CD8-positive, alpha-beta memory T cell (primary cell): ENCODE measurements at regions not wholly inside any gene's neighbourhood (a gene's known extent, or its start where the extent isn't known, plus 50 kb on each side); places are given as distances from the start of the nearest gene placed in this dataset.

Experiments
- CTCF ChIA-PET: fragments of 350-600 bp; sonication (Branson Sonifier 250); formaldehyde crosslinking; loops from one replicate; lab custom pipeline; 2021; ENCODE audit warnings: antibody characterized with exemption; lab: Charles Lee
- POLR2A ChIA-PET: fragments of 350-600 bp; sonication (Branson Sonifier 250); formaldehyde crosslinking; loops from one replicate; lab custom pipeline; 2021; ENCODE audit warnings: antibody characterized with exemption; lab: Charles Lee
- DNase-seq, 5 donors: peaks; one replicate each; pipeline versions ENCODE4 v3.0.0 to v3.0.0-alpha.2; 2020 to 2022; ENCODE audit warnings: mixed read lengths in 1 of 5
- H3K27ac ChIP-seq: one replicate; pipeline ENCODE4 v1.7.0; 2013; ENCODE audit warnings: low read depth, mild to moderate bottlenecking, low read length, moderate library complexity
- H3K27me3 ChIP-seq: 2 replicates; pipeline ENCODE4 v1.7.0; 2013; ENCODE audit warnings: low read length, mild to moderate bottlenecking; ENCODE audit not compliant: insufficient read depth, poor library complexity, severe bottlenecking
- H3K36me3 ChIP-seq: 2 replicates; pipeline ENCODE4 v1.7.0; 2013; ENCODE audit warnings: mild to moderate bottlenecking, low read length, moderate library complexity; ENCODE audit not compliant: insufficient read depth
- H3K4me1 ChIP-seq: 2 replicates; pipeline ENCODE4 v1.7.0; 2013; ENCODE audit warnings: mild to moderate bottlenecking, low read length, moderate library complexity; ENCODE audit not compliant: insufficient read depth
- H3K4me3 ChIP-seq: 2 replicates; pipeline ENCODE4 v1.7.0; 2013; ENCODE audit warnings: mild to moderate bottlenecking, low read length
- H3K9me3 ChIP-seq: 2 replicates; pipeline ENCODE4 v1.7.0; 2013; ENCODE audit warnings: mild to moderate bottlenecking, low read length
- H3K27ac Mint-ChIP-seq, 8 donors: one replicate each; pipeline ENCODE4 v1.8.0; 2020 to 2021; ENCODE audit warnings: mixed read lengths in 8 of 8, mild to moderate bottlenecking in 6 of 8, inconsistent platforms in 3 of 8, moderate library complexity in 3 of 8
- H3K27me3 Mint-ChIP-seq, 2 donors: one replicate each; pipeline ENCODE4 v1.8.0; 2020 to 2021; ENCODE audit warnings: mixed read lengths in 2 of 2, mild to moderate bottlenecking in 1 of 2, moderate library complexity in 1 of 2
- H3K36me3 Mint-ChIP-seq, 3 donors: one replicate each; pipeline ENCODE4 v1.8.0; 2020 to 2021; ENCODE audit warnings: mixed read lengths in 3 of 3, inconsistent platforms in 1 of 3, mild to moderate bottlenecking in 1 of 3
- H3K4me1 Mint-ChIP-seq, 3 donors: one replicate each; pipeline ENCODE4 v1.8.0; 2020 to 2021; ENCODE audit warnings: mixed read lengths in 3 of 3, inconsistent platforms in 1 of 3, mild to moderate bottlenecking in 1 of 3
- H3K4me3 Mint-ChIP-seq, 7 donors: one replicate each; pipeline ENCODE4 v1.8.0; 2020 to 2021; ENCODE audit warnings: mixed read lengths in 7 of 7, mild to moderate bottlenecking in 6 of 7, moderate library complexity in 4 of 7, inconsistent platforms in 2 of 7
- H3K9me3 Mint-ChIP-seq, 5 donors: one replicate each; pipeline ENCODE4 v1.8.0; 2020 to 2022; ENCODE audit warnings: mixed read lengths in 5 of 5, mild to moderate bottlenecking in 3 of 5, moderate library complexity in 2 of 5, inconsistent platforms in 1 of 5

DNA sequence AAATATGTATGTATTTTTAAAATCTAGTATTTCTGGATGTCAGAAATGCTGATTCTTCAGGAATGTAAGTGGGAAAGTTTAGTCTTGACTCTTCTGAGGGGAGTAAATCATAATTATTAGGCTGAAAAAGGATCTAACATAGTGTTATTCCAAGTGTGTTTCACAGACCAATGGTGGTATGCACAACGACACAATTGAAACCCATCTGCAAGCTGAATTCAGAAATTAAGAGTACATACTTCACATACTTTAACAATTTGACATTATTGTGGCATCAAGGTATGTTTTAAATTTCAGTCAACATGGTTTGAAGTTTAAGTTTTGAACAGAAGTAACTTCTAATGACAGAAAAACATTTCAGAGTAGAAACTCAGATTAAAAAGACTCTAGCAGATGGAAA is 236.7 kb downstream of the SLC7A11 start:
- ChIA-PET POLR2A (no interaction called here), CTCF (no interaction called here)
- Mint-ChIP-seq H3K4me1 (no peaks in the 10 kb centered on the region), H3K27ac (no peak overlapping the region), H3K27me3 (no peaks in the 10 kb centered on the region), H3K9me3 (peaks cover 3 to 11% (median 5%) of the 10 kb centered on the region in 5 donors), H3K4me3 (no peak overlapping the region), H3K36me3 (no peaks in the 10 kb centered on the region)
- no peaks in the 10 kb centered on the region for H3K36me3 ChIP-seq
- H3K27me3 ChIP-seq = no peaks in the 10 kb centered on the region
- no peak overlapping the region for H3K4me3 ChIP-seq
- no peak overlapping the region for H3K27ac ChIP-seq
- no peaks in the 10 kb centered on the region for H3K4me1 ChIP-seq
- no peaks in the 10 kb centered on the region for H3K9me3 ChIP-seq
- DNase-seq = no peak

DNA sequence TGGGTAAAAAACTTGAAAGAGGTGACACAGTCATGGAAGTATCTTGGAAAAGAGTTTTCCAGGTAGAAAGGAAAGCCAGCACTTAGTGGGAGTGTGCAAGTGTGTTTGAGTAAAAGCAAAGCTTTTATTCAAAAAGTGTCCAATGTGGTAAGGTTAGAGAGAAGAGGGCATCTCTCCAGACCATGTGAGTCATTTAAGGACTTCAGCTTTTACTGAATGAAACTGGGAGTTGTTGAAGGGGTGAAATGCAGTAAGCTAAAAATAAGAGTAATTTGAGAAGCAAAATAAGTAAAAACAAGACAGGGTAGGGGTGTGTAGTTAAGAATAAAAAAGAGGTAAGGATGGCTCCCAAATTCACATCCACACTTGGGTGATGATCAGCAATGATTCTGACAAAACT is 238.9 kb downstream of the SLC7A11 start:
- peaks cover 1 to 11% (median 3%) of the 10 kb centered on the region in 5 donors for H3K9me3 Mint-ChIP-seq
- no peak overlapping the region for H3K4me3 Mint-ChIP-seq
- POLR2A ChIA-PET = no interaction called here
- CTCF ChIA-PET = interaction anchor here (0.6 kb wide), 1 partner anchor 12 kb away, joined by 3 read pairs; no protein-coding TSS in a partner anchor
- Histone ChIP-seq H3K4me3 (no peak overlapping the region), H3K9me3 (no peaks in the 10 kb centered on the region), H3K36me3 (no peaks in the 10 kb centered on the region), H3K27me3 (no peaks in the 10 kb centered on the region), H3K4me1 (no peaks in the 10 kb centered on the region), H3K27ac (no peak overlapping the region)
- no peaks in the 10 kb centered on the region for H3K27me3 Mint-ChIP-seq
- H3K36me3 Mint-ChIP-seq = no peaks in the 10 kb centered on the region
- H3K4me1 Mint-ChIP-seq = no peaks in the 10 kb centered on the region
- no peak overlapping the region for H3K27ac Mint-ChIP-seq
- DNase-seq = no peak

GRCh38 chr4:137998666-137999429 is 243.3 kb downstream of the SLC7A11 start:
- Mint-ChIP-seq H3K27me3 (no peaks in the 10 kb centered on the region), H3K4me3 (no peak overlapping the region), H3K9me3 (peaks cover 0 to 12% (median 6%) of the 10 kb centered on the region in 5 donors), H3K4me1 (no peaks in the 10 kb centered on the region), H3K27ac (no peak overlapping the region), H3K36me3 (no peaks in the 10 kb centered on the region)
- no peaks in the 10 kb centered on the region for H3K27me3 ChIP-seq
- no peaks in the 10 kb centered on the region for H3K9me3 ChIP-seq
- ChIA-PET POLR2A (no interaction called here), CTCF (interaction anchor here (0.6 kb wide), 1 partner anchor 1190 kb away, joined by 3 read pairs; no protein-coding TSS in a partner anchor)
- H3K27ac ChIP-seq = no peak overlapping the region
- DNase-seq = no peak
- H3K4me3 ChIP-seq = no peak overlapping the region
- no peaks in the 10 kb centered on the region for H3K36me3 ChIP-seq
- no peaks in the 10 kb centered on the region for H3K4me1 ChIP-seq

DNA sequence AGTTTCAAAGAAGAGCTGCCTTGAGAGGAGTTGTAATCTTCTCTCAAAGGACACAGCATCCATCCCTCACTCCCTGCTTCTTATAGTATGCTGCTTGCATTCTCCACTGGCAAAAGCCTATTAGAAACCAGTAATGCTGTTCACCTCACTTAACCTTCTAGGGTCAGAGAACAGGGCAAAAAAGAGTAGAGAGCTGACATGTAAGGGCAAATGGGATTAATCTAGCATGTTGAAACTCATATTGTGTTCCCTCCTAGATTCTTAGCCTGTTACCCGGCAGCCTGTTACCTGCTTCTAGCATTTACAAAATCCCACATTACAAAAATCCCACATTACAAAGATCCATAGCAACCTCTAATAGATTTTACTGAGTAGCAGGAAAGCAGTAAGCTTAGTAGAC is 244.7 kb downstream of the SLC7A11 start:
- no peaks in the 10 kb centered on the region for H3K4me1 Mint-ChIP-seq
- no peaks in the 10 kb centered on the region for H3K27me3 Mint-ChIP-seq
- no peaks in the 10 kb centered on the region for H3K9me3 ChIP-seq
- H3K36me3 ChIP-seq = no peaks in the 10 kb centered on the region
- H3K9me3 Mint-ChIP-seq = peaks cover 0 to 10% (median 2%) of the 10 kb centered on the region in 5 donors
- ChIA-PET CTCF (no interaction called here), POLR2A (no interaction called here)
- no peaks in the 10 kb centered on the region for H3K36me3 Mint-ChIP-seq
- DNase-seq = no peak
- H3K27me3 ChIP-seq = no peaks in the 10 kb centered on the region
- H3K4me1 ChIP-seq = no peaks in the 10 kb centered on the region
- H3K27ac Mint-ChIP-seq = no peak overlapping the region
- no peak overlapping the region for H3K4me3 ChIP-seq
- no peak overlapping the region for H3K27ac ChIP-seq
- no peak overlapping the region for H3K4me3 Mint-ChIP-seq

GRCh38 chr4:137994853-137995252 is 247.3 kb downstream of the SLC7A11 start:
- CTCF ChIA-PET = no interaction called here

DNA sequence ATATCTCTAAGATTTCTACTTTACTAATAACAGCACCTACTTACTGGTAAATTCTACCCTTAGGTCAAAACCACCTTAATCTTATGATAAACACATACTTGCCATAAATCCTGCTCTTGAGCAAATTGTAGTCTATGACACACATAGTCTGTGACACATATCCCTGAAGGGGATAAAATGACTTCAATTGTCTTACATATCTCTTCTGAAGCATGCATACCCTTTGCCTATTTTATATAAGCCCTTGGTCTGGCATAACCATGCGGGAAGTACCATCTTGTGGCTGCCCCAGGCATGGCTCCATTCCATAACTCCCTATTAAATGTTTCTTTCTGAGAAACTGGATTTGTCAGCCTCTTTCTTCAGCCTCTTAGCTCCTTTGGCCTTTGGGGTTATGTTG is 248.9 kb downstream of the SLC7A11 start:
- CTCF ChIA-PET = no interaction called here
- H3K36me3 Mint-ChIP-seq = no peaks in the 10 kb centered on the region

More at GRCh38 chr4:137994853-137995252, 247.3 kb downstream of the SLC7A11 start:
- no peak overlapping the region for H3K4me3 Mint-ChIP-seq
- Histone ChIP-seq H3K4me1 (no peaks in the 10 kb centered on the region), H3K27me3 (no peaks in the 10 kb centered on the region), H3K36me3 (no peaks in the 10 kb centered on the region), H3K9me3 (no peaks in the 10 kb centered on the region), H3K27ac (no peak overlapping the region), H3K4me3 (no peak overlapping the region)
- H3K36me3 Mint-ChIP-seq = no peaks in the 10 kb centered on the region
- H3K9me3 Mint-ChIP-seq = peaks cover 0 to 8% (median 4%) of the 10 kb centered on the region in 5 donors
- no peaks in the 10 kb centered on the region for H3K27me3 Mint-ChIP-seq
- POLR2A ChIA-PET = no interaction called here
- H3K27ac Mint-ChIP-seq = no peak overlapping the region
- H3K4me1 Mint-ChIP-seq = no peaks in the 10 kb centered on the region
- no peak for DNase-seq

DNA sequence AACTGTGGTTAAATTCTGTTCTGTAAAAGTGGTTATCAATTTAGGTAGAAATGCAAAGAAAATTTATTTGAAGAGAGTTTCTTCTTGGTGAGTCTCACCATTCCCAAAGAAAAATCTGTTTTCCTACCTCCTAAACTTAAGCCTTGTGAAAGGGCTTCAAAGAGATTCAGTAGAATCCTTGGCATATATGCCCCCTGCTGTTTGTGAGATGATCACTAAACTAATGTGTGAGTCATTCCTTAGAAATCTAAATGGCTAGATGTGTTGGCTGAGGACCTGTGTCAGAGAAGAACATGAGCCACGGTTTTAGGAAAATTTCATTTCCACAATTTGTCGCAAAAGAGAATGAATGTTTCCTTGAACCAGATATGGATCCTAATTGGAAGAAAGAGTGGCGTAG is 260.9 kb downstream of the SLC7A11 start:
- H3K9me3 Mint-ChIP-seq = peaks cover 2 to 10% (median 3%) of the 10 kb centered on the region in 5 donors
- H3K36me3 ChIP-seq = no peaks in the 10 kb centered on the region

More for the DNA sequence above, 248.9 kb downstream of the SLC7A11 start:
- Mint-ChIP-seq H3K9me3 (peaks cover 0 to 8% (median 2%) of the 10 kb centered on the region in 5 donors), H3K4me1 (no peaks in the 10 kb centered on the region), H3K4me3 (no peak overlapping the region), H3K27ac (no peak overlapping the region), H3K27me3 (no peaks in the 10 kb centered on the region)
- Histone ChIP-seq H3K4me3 (no peak overlapping the region), H3K27ac (no peak overlapping the region), H3K27me3 (no peaks in the 10 kb centered on the region), H3K9me3 (no peaks in the 10 kb centered on the region), H3K4me1 (no peaks in the 10 kb centered on the region), H3K36me3 (no peaks in the 10 kb centered on the region)
- POLR2A ChIA-PET = no interaction called here
- no peak for DNase-seq

GRCh38 chr4:137980641-137981040 is 261.5 kb downstream of the SLC7A11 start:
- H3K27me3 Mint-ChIP-seq = peaks cover 0 to 1% of the 10 kb centered on the region in 2 donors
- no peaks in the 10 kb centered on the region for H3K36me3 Mint-ChIP-seq
- ChIA-PET POLR2A (no interaction called here), CTCF (no interaction called here)
- H3K4me3 Mint-ChIP-seq = no peak overlapping the region
- H3K4me1 ChIP-seq = no peaks in the 10 kb centered on the region
- no peaks in the 10 kb centered on the region for H3K27me3 ChIP-seq
- H3K4me3 ChIP-seq = no peak overlapping the region
- H3K9me3 Mint-ChIP-seq = peaks cover 2 to 10% (median 3%) of the 10 kb centered on the region in 5 donors
- no peak overlapping the region for H3K27ac Mint-ChIP-seq
- DNase-seq = no peak
- no peaks in the 10 kb centered on the region for H3K9me3 ChIP-seq
- no peaks in the 10 kb centered on the region for H3K4me1 Mint-ChIP-seq
- H3K27ac ChIP-seq = no peak overlapping the region
- H3K36me3 ChIP-seq = no peaks in the 10 kb centered on the region

More for the DNA sequence above, 260.9 kb downstream of the SLC7A11 start:
- H3K27me3 Mint-ChIP-seq = peaks cover 0 to 1% of the 10 kb centered on the region in 2 donors
- H3K27me3 ChIP-seq = no peaks in the 10 kb centered on the region
- no peaks in the 10 kb centered on the region for H3K9me3 ChIP-seq
- no peak for DNase-seq
- H3K27ac ChIP-seq = no peak overlapping the region
- no peaks in the 10 kb centered on the region for H3K4me1 Mint-ChIP-seq
- H3K4me3 Mint-ChIP-seq = no peak overlapping the region
- H3K4me3 ChIP-seq = no peak overlapping the region
- ChIA-PET POLR2A (no interaction called here), CTCF (no interaction called here)
- no peak overlapping the region for H3K27ac Mint-ChIP-seq
- no peaks in the 10 kb centered on the region for H3K4me1 ChIP-seq
- no peaks in the 10 kb centered on the region for H3K36me3 Mint-ChIP-seq
